HCT116 (cell line): ENCODE measurements at regions not wholly inside any gene's neighbourhood (a gene's known extent, or its start where the extent isn't known, plus 50 kb on each side); places are given as distances from the start of the nearest gene placed in this dataset.

Source experiments
- ATAC-seq: fragments of 200-7000 bp; cut with Tn5 transposase; 2 replicates; pipeline ENCODE4 v1.9.1; 2020; ENCODE audit warnings: mild to moderate bottlenecking, moderate library complexity
- BruUV-seq: library from RNA; stranded (reverse); fragments of 400-500 nt; replicated peaks from 2 replicates; lab custom pipeline; 2021; lab: Mats Ljungman, UMichigan
- CTCF ChIA-PET: fragments of 300-600 bp; sonication (Branson Sonifier 250); formaldehyde crosslinking; loops from one replicate; lab custom pipeline; 2021; ENCODE audit warnings: antibody characterized with exemption; lab: Charles Lee
- POLR2A ChIA-PET: fragments of 300-600, 350-600 bp; sonication (Branson Sonifier 250); formaldehyde crosslinking; loops from one replicate; lab custom pipeline; 2021; ENCODE audit warnings: antibody characterized with exemption; lab: Charles Lee
- RAD21 ChIA-PET, 2 experiments: fragments of 300-600 bp; sonication (Branson Sonifier 250); formaldehyde crosslinking; loops; one replicate each; lab custom pipeline; 2023; ENCODE audit warnings: low total read pairs in 2 of 2; ENCODE audit not compliant: uncharacterized antibody in 2 of 2, unreplicated experiment in 2 of 2, low non-redundant PET in 1 of 2; lab: Charles Lee
- DNase-seq: peaks from one replicate; pipeline ENCODE4 v3.0.0-alpha.2; 2010; ENCODE audit warnings: low read depth, low spot score
- H2AFZ ChIP-seq: fragments of 200-600 bp; shearing (Covaris generic), sonication (generic); 2 replicates; pipeline ENCODE4 v1.6.1; 2017; ENCODE audit warnings: low read depth, mixed run types, mixed read lengths, antibody characterized with exemption, low read length; ENCODE audit not compliant: poor library complexity, severe bottlenecking
- H3K27ac ChIP-seq: 2 replicates; pipeline ENCODE4 v1.5.1; 2012; ENCODE audit warnings: low read depth, low read length
- H3K27me3 ChIP-seq: fragments of 200-600 bp; sonication (generic); 2 replicates; pipeline ENCODE4 v1.6.1; 2016; ENCODE audit warnings: mixed run types, low read length, mixed read lengths; ENCODE audit not compliant: insufficient read depth
- H3K36me3 ChIP-seq, 2 experiments: fragments of 200-500 bp in 1 of 2; fragments of 200-600 bp in 1 of 2; sonication (Bioruptor generic) in 1 of 2; sonication (generic) in 1 of 2; 2 replicates each; pipeline versions ENCODE4 v1.5.1 to v1.6.1; 2014 to 2016; ENCODE audit warnings: low read length in 2 of 2, inconsistent platforms in 1 of 2, mixed read lengths in 1 of 2, mixed run types in 1 of 2; ENCODE audit not compliant: insufficient read depth in 2 of 2, control insufficient read depth in 1 of 2
- H3K4me1 ChIP-seq, 2 experiments: fragments of 200-600 bp in 1 of 2; sonication (generic) in 1 of 2; 2 replicates each; pipeline versions ENCODE4 v1.5.1 to v1.6.1; 2012 to 2017; ENCODE audit warnings: low read length in 2 of 2, inconsistent platforms in 1 of 2, mild to moderate bottlenecking in 1 of 2, mixed read lengths in 1 of 2, mixed run types in 1 of 2, moderate library complexity in 1 of 2; ENCODE audit not compliant: insufficient read depth in 2 of 2, control insufficient read depth in 1 of 2
- H3K4me2 ChIP-seq: fragments of 200-600 bp; sonication (generic); 2 replicates; pipeline ENCODE4 v1.6.1; 2017; ENCODE audit warnings: mixed run types, low read length, mixed read lengths
- H3K4me3 ChIP-seq, 2 experiments: fragments of 200-600 bp in 1 of 2; sonication (generic) in 1 of 2; replicated peaks in 1 of 2; 2 replicates each; pipeline ENCODE4 v1.5.1; 2011 to 2016; ENCODE audit warnings: low read length in 2 of 2, control low read depth in 1 of 2, low read depth in 1 of 2, mild to moderate bottlenecking in 1 of 2, mixed read lengths in 1 of 2, mixed run types in 1 of 2
- H3K79me2 ChIP-seq: fragments of 200-600 bp; sonication (generic); 2 replicates; pipeline ENCODE4 v1.6.1; 2017; ENCODE audit warnings: mild to moderate bottlenecking, mixed run types, low read length, moderate library complexity, mixed read lengths; ENCODE audit not compliant: insufficient read depth
- H3K9ac ChIP-seq: fragments of 200-600 bp; sonication (generic); 2 replicates; pipeline ENCODE4 v1.6.1; 2016; ENCODE audit warnings: low read length, mixed read lengths
- H3K9me2 ChIP-seq: fragments of 200-600 bp; sonication (generic), shearing (Covaris generic); 2 replicates; pipeline ENCODE4 v1.6.1; 2017; ENCODE audit warnings: mixed run types, mild to moderate bottlenecking, moderate library complexity; ENCODE audit not compliant: insufficient read depth
- H3K9me3 ChIP-seq, 2 experiments: fragments of 200-500 bp in 1 of 2; fragments of 200-600 bp in 1 of 2; sonication (Bioruptor generic) in 1 of 2; sonication (generic) in 1 of 2; 2 replicates each; pipeline ENCODE4 v1.6.1; 2014 to 2017; ENCODE audit warnings: low read length in 2 of 2, mixed read lengths in 2 of 2, inconsistent platforms in 1 of 2, low read depth in 1 of 2, mild to moderate bottlenecking in 1 of 2, mixed run types in 1 of 2, moderate library complexity in 1 of 2; ENCODE audit not compliant: control insufficient read depth in 1 of 2, insufficient read depth in 1 of 2
- H4K20me1 ChIP-seq: fragments of 200-600 bp; sonication (generic), shearing (Covaris generic); 2 replicates; pipeline ENCODE4 v1.6.1; 2017; ENCODE audit warnings: mixed run types, mild to moderate bottlenecking, moderate library complexity; ENCODE audit not compliant: insufficient read depth
- CBX3 ChIP-seq: IDR thresholded peaks from 2 replicates; pipeline ENCODE4 v1.6.1; 2012; ENCODE audit warnings: low read depth
- CEBPB ChIP-seq: IDR thresholded peaks from 2 replicates; pipeline ENCODE4 v1.6.1; 2012; ENCODE audit warnings: low read depth
- EZH2 ChIP-seq: fragments of 200-600 bp; sonication (generic); IDR thresholded peaks from 2 replicates; pipeline ENCODE4 v1.6.1; 2017; ENCODE audit warnings: antibody characterized with exemption, mixed run types
- EZH2phosphoT487 ChIP-seq: fragments of 200-600 bp; IDR thresholded peaks from 2 replicates; pipeline ENCODE4 v1.6.1; 2018; ENCODE audit warnings: antibody characterized with exemption, borderline replicate concordance
- JUND ChIP-seq: IDR thresholded peaks from 2 replicates; pipeline ENCODE4 v1.6.1; 2012
- MAX ChIP-seq: IDR thresholded peaks from 2 replicates; pipeline ENCODE4 v1.6.1; 2012
- POLR2AphosphoS5 ChIP-seq: IDR thresholded peaks from 2 replicates; pipeline ENCODE4 v1.6.1; 2011; ENCODE audit warnings: mild to moderate bottlenecking, low read depth, low read length, moderate library complexity
- RAD21 ChIP-seq: IDR thresholded peaks from 2 replicates; pipeline ENCODE4 v1.6.1; 2012; ENCODE audit warnings: low read depth, mild to moderate bottlenecking
- REST ChIP-seq: IDR thresholded peaks from 2 replicates; pipeline ENCODE4 v1.6.1; 2012; ENCODE audit warnings: low read depth
- SP1 ChIP-seq: IDR thresholded peaks from 2 replicates; pipeline ENCODE4 v1.6.1; 2012; ENCODE audit warnings: low read depth
- SRF ChIP-seq: IDR thresholded peaks from 2 replicates; pipeline ENCODE4 v1.6.1; 2012; ENCODE audit warnings: low read depth
- TCF7L2 ChIP-seq: IDR thresholded peaks from 2 replicates; pipeline ENCODE4 v1.7.0; 2011; ENCODE audit warnings: borderline replicate concordance, inconsistent platforms; ENCODE audit not compliant: insufficient read depth, insufficient read length; ENCODE audit errors: extremely low read depth
- ZBTB33 ChIP-seq: IDR thresholded peaks from 2 replicates; pipeline ENCODE4 v1.6.1; 2011; ENCODE audit warnings: mild to moderate bottlenecking, low read length, moderate library complexity; ENCODE audit not compliant: insufficient replicate concordance; ENCODE audit errors: extremely low read depth
- ZFX ChIP-seq: fragments of 450-650 bp; IDR thresholded peaks from 2 replicates; pipeline ENCODE4 v1.6.1; 2017
- ZNF274 ChIP-seq: fragments of 200-500 bp; sonication (Bioruptor generic); IDR thresholded peaks from 2 replicates; pipeline ENCODE4 v1.6.1; 2014; ENCODE audit warnings: mild to moderate bottlenecking, low read depth, low read length, inconsistent platforms
- intact Hi-C: fragments of 100-400 bp; cut with micrococcal nuclease; formaldehyde crosslinking; loops from 2 replicates; pipeline ENCODE4 v1.10.0; 2022

DNA sequence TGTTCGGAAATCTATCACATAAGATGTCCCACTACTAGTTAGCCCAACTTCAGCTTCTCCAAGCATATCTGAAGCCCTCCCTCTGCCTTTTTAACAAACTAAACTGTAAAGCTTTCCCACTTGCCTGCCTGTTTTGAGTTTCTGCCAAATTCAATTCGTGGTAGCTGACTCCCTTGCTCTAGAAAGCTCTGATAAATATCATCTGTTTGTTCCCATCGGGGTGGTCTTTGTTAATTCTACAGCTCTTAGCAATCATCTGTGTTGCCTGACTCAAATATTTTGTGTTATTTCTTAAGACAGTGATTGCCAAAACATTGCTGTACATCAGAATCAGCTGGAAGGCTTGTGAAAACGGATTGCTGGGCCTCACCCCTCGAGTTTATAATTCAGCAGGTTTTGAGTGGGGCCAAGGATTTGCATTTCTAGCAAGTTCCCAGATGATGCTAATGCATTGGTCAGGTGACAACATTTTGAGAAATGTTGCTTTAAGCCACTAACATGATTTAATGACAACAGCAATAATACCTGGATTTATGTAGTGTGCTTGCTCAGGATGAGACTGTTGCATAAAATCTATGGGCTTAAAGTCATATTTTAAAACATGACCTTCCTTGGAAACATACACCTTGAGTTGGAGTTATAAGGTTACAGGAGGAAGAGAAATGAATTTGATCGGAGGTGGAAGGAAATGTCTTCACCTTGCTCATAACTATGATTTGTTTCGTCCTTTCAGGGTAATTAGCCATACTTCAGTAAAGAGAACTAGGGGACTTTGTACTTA, 631.9 kb downstream of the PSAT1 start:
- no peak overlapping the region for H3K4me3 ChIP-seq
- no peak for DNase-seq
- no peak overlapping the region for H3K4me2 ChIP-seq
- intact Hi-C loops, result no loop called here
- H3K27ac ChIP-seq, result no peak overlapping the region
- no peaks in the 10 kb centered on the region for H3K79me2 ChIP-seq
- TF ChIP-seq RAD21, result no peak
- no peak for TF ChIP-seq MAX
- TF ChIP-seq ZBTB33, result no peak
- TF ChIP-seq JUND, result no peak
- no peak for TF ChIP-seq SRF
- no peak for TF ChIP-seq CEBPB
- TF ChIP-seq CBX3, result no peak
- no peak for TF ChIP-seq TCF7L2
- no peak for TF ChIP-seq REST
- TF ChIP-seq POLR2AphosphoS5, result no peak
- TF ChIP-seq EZH2, result no peak
- no peak for TF ChIP-seq ZNF274
- no peak for TF ChIP-seq SP1
- no peak for TF ChIP-seq EZH2phosphoT487
- no peak for TF ChIP-seq ZFX
- ChIA-PET CTCF (no interaction called here), RAD21 (no interaction called here), POLR2A (no interaction called here)
- H3K9me3 ChIP-seq, result no peaks in the 10 kb centered on the region
- no peak overlapping the region for H2AFZ ChIP-seq
- H3K4me1 ChIP-seq, result peaks cover 0 to 11% of the 10 kb centered on the region in 2 experiments; a peak in 2 of 4 replicates
- no peak overlapping the region for H3K9ac ChIP-seq
- no peak for ATAC-seq
- no peaks in the 10 kb centered on the region for H3K9me2 ChIP-seq
- no TSS peak for BruUV-seq
- H3K27me3 ChIP-seq, result no peaks in the 10 kb centered on the region
- no peaks in the 10 kb centered on the region for H3K36me3 ChIP-seq
- no peaks in the 10 kb centered on the region for H4K20me1 ChIP-seq
